DMS 273 (cell line): ENCODE measurements at regions not wholly inside any gene's neighbourhood (a gene's known extent, or its start where the extent isn't known, plus 50 kb on each side); places are given as distances from the start of the nearest gene placed in this dataset.

ENCODE experiments used
- DNase-seq: peaks from one replicate; lab custom pipeline; 2025; ENCODE audit not compliant: unreplicated experiment; lab: John Stamatoyannopoulos, UW

GRCh38 chr1:198472997-198473396 lies 67.5 kb downstream of the ATP6V1G3 start:
- DNase-seq, result no peak

- DNase-seq, result no peak
Observed at GRCh38 chr1:198472119-198472518, 68.4 kb downstream of the ATP6V1G3 start.

- no peak for DNase-seq
Observed at GRCh38 chr1:198467907-198468306, 72.6 kb downstream of the ATP6V1G3 start.

- no peak for DNase-seq
Observed at GRCh38 chr1:198467342-198467741, 73.1 kb downstream of the ATP6V1G3 start.

DNA sequence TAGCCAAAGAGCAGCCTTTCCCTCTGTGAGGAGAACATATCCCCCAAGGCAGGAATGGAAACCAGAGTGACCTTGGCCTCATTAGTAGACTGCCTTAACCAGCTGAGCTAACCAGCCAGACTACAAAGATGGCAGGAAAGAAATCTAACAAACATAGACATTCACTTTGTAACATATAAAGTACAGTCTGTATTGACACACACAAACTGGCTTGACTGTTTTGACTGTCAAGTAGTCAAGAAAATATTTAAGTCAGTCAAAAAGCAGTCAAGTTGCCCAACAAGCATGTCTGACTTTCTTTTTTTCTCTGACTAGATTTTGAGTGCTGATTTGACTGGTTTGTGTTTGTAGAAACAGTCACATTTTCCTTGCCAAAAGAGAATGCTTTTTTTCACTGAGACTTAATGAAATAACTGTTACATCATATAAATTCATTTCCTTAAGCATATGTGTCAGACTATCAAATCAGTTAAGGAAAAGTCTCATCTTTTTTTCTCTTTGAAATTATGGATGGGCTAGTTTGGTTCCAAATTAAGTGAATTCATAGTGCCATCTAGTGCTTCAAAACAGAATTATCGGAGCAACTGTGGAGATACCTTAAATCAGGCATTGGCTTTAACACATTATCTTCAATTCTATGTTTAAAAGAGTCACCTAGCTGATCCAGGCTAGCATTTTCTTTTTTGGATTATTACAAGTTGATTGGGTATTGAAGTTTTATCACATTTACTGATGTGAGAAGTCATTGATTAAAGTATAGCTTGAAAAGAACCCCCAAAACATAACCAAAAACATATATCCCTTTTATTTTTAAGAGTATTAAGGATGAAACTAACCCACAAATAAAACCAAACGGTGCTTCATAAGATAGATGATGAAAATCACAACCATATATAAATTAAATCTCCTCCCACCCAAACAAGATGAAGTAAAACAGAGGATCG lies 75.0 kb downstream of the ATP6V1G3 start:
- peak; percentile 70 for DNase-seq

- DNase-seq, result no peak
Observed at GRCh38 chr1:198463709-198464108, 76.8 kb downstream of the ATP6V1G3 start.

DNA sequence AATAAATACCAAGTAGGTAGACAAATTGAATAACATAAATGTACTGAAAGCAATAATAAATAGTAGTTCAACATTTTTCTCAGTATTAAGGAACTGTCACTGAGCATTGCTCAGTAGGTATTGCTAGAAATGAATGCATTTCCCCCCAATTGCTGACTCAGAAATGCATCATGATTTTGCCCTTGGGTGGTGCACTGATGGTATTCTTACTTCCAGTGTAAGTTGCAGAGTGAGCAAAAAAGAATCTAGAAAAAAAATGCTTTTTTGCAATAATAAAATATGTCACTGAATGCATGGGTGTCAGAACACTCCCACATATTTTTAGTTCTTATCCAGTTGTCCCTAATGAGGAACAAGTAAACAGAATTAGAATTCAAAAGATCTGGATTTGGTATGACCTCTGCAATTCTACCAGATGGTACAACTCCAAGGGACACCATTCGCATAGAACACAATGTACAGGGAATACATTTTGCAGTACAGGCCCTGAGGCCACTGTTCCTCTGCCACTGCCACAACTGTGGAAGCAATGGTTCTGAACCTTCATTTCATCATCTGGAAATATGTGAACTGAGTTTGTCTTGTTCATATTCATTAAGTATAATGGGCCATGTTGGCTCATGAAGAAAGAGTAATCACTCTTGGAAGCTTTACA lies 78.0 kb downstream of the ATP6V1G3 start:
- DNase-seq, result no peak

- DNase-seq, result no peak
Observed at GRCh38 chr1:198455966-198456365, 84.5 kb downstream of the ATP6V1G3 start.

DNA sequence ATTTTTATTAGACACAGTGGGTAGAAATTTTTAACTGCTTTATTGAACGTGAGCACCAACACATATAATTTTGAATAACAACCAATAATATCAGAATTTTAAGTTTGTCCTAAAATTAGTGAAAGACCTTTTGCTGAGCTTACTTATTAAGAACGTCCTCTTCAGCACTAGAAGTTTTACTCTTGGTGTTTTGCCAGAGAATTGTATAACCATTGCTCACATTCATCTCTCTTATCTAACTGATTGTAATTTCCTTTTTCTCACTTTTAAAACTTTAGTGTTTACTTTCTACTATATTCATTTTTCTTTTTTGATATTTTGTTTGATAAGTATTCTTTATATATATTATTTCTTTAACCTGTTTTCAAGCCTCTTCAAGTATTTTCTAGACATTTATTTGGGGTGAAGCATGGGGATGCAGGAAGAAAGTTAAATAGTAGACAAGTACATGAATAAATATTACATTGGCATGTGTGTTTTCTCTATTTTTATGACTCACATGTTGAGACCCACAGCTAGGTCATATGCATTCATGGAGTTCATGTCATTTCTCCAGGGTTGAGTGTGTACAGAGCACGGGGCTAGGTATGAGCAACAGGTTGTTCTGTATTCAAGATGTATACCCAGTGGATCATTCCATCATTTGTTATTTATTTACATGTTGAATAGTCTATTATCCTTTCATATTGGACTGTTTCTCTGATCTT lies 90.6 kb downstream of the ATP6V1G3 start:
- DNase-seq, result no peak

DNA sequence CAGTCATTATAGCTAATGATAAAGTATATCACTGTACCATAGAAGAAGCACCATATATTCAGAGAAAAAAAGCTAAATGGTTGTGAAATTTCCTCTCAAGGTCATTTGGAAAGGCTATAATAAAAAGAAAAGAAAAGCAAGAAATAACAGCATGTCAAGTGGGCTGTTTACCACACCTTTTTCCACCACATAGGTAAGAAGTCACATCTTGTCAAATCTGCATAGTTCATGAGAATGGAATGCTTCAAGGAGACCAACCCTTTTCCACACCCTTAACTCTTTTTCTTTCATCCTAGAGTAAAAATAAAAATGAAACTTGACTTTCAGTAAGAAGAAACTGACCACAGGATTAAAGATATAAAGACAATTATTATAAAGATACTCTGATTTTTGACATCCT lies 91.2 kb downstream of the ATP6V1G3 start:
- DNase-seq, result no peak

DNA sequence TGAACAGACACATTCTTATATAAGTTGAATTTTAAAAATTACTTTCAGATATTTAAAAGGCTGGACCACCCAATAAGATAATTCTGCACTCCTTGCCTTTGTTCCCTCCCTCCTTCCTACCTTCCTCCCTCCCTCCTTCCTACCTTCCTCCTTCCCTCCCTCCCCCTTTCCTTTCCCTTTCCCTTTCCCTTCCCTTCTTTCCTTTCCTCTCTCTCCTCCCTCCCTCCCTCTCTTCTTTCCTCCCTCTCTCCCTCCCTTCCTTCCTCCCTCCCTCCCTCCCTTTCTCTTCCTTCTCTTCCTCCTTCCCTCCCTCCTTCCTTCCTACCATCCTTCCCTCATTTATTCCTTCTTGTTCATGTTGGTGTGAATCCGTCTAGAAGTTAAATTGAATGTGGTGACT lies 93.0 kb downstream of the ATP6V1G3 start:
- DNase-seq, result no peak

GRCh38 chr1:198445872-198446271 lies 94.6 kb downstream of the ATP6V1G3 start:
- DNase-seq, result no peak

DNA sequence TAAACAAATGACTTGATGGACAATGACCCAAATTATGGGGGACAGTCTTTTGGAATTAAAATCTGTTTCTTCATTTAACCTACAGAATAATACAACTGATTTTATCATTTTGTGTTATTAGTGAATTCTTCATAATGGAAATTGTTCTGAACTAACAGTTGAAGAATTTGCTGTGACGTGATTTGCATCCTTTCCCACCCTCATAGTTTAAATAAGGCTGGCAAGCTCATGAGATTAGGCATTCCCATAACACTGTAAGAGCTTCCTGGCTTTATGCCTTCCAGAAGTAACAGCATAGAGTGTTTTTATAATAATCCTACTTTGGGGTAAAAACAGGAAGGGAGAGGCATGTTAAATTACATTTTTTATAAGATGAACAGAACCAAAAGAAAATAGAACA lies 95.7 kb downstream of the ATP6V1G3 start:
- DNase-seq, result no peak

- DNase-seq, result no peak
Observed at GRCh38 chr1:198443365-198444233, 96.9 kb downstream of the ATP6V1G3 start.

- no peak for DNase-seq
Observed at GRCh38 chr1:198440842-198441241, 99.6 kb downstream of the ATP6V1G3 start.

DNA sequence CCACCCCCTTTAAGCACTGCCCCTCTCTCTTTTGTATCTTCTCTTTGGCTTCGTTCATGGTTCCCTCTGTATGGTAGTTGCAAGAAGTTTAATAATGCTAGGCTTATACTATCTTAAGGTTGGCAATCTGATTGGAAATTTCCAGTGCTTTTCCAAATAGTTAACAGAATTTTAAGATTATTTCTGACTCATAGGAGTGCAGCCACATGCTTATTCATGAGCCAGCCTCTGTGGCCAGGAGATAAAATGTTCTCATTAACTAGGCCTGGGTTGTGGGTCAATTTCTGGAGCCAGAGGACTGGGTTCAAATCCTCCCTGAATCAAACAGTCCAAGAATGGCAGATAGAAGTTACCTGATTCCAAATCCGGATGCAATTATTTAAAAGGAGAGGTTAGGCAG lies 103.1 kb downstream of the ATP6V1G3 start:
- DNase-seq, result no peak

- no peak for DNase-seq
Observed at GRCh38 chr1:198436276-198436675, 104.2 kb downstream of the ATP6V1G3 start.

GRCh38 chr1:198435056-198435455 lies 105.4 kb downstream of the ATP6V1G3 start:
- no peak for DNase-seq

DNA sequence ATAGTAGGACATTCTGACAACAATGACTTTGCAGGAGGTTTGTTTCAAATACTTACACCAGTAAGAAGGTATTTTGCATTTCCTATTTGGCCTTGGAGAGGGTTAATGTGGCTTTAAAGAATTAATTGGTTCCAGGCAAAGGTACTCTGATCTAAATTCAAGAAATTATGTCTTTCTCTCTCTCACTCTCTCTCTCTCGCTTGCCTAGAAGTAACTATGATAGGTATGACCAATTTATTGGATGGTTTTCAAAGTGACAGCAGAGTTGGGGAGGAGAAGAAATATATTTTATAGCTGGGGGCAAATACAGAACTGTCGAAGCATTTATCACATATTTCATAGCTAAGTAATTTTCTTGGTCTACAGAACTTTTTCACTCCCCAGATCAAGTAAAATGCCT lies 116.0 kb downstream of the ATP6V1G3 start:
- no peak for DNase-seq

GRCh38 chr1:198423673-198424072 lies 116.8 kb downstream of the ATP6V1G3 start:
- DNase-seq, result no peak

DNA sequence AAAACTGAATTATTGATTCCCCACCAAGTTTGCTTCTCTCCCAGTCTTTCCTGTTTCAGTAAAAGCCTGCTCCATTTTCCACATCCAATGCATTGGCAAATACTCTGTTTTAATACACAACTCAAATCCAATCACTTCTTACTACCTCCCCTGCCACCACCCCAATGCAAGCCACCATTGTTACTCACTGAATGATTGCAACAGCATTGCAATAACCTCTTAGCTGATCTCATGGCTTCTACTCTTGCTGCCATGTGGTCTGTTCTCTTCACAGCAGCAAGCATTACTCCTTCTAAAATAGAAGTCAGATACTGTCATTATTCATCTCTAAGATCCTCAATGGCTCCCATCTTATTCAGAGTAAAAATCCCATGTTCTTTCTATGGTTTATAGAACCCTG lies 123.4 kb downstream of the ATP6V1G3 start:
- no peak for DNase-seq
